AG04450 (cell line): ENCODE measurements at regions not wholly inside any gene's neighbourhood (a gene's known extent, or its start where the extent isn't known, plus 50 kb on each side); places are given as distances from the start of the nearest gene placed in this dataset.

Experiments used
- CTCF ChIA-PET: fragments of 300-600, 350-600 bp; formaldehyde crosslinking; extraction: SDS; loops from one replicate; lab custom pipeline; 2022; ENCODE audit warnings: antibody characterized with exemption, inconsistent platforms; lab: Charles Lee
- POLR2A ChIA-PET: fragments of 350-600 bp; formaldehyde crosslinking; extraction: SDS; loops from one replicate; lab custom pipeline; 2021; ENCODE audit warnings: antibody characterized with exemption, inconsistent platforms; lab: Yijun Ruan, JAX
- DNase-seq: peaks from one replicate; pipeline ENCODE4 v3.0.0-alpha.2; 2011; ENCODE audit warnings: low read depth, low spot score
- H3K27ac ChIP-seq: one replicate; pipeline ENCODE4 v1.5.1; 2012; ENCODE audit warnings: low read depth, low read length, control low read depth
- H3K27me3 ChIP-seq: one replicate; pipeline ENCODE4 v1.6.0; 2012; ENCODE audit warnings: low read length; ENCODE audit not compliant: control insufficient read depth, insufficient read depth
- H3K4me3 ChIP-seq: 2 replicates; pipeline ENCODE4 v1.5.1; 2011; ENCODE audit warnings: mild to moderate bottlenecking, low read depth, low read length, control low read depth
- H3K9me3 ChIP-seq: 2 replicates; pipeline ENCODE4 v1.5.1; 2012; ENCODE audit warnings: low read length; ENCODE audit not compliant: control insufficient read depth, insufficient read depth
- CTCF ChIP-seq: IDR thresholded peaks from 2 replicates; pipeline ENCODE4 v1.5.1; 2011; ENCODE audit warnings: low read depth, low read length, control low read depth, inconsistent platforms

- DNase-seq, result no peak
- no peak overlapping the region for H3K4me3 ChIP-seq
- H3K27me3 ChIP-seq, result no peaks in the 10 kb centered on the region
- ChIA-PET POLR2A (no interaction called here), CTCF (no interaction called here)
- no peak overlapping the region for H3K27ac ChIP-seq
- TF ChIP-seq CTCF, result no peak
- peaks cover 57% of the 10 kb centered on the region for H3K9me3 ChIP-seq
Measured at GRCh38 chr1:5565281-5566125, 426.7 kb downstream of the NPHP4 start.

GRCh38 chr1:5564578-5565257 lies 427.5 kb downstream of the NPHP4 start:
- Histone ChIP-seq H3K9me3 (peaks cover 57% of the 10 kb centered on the region), H3K27me3 (no peaks in the 10 kb centered on the region), H3K4me3 (no peak overlapping the region), H3K27ac (no peak overlapping the region)
- ChIA-PET CTCF (no interaction called here), POLR2A (no interaction called here)
- no peak for DNase-seq
- TF ChIP-seq CTCF, result no peak

GRCh38 chr1:5563861-5564577 lies 428.2 kb downstream of the NPHP4 start:
- no peak for TF ChIP-seq CTCF
- Histone ChIP-seq H3K27ac (no peak overlapping the region), H3K9me3 (peaks cover 57% of the 10 kb centered on the region), H3K4me3 (no peak overlapping the region), H3K27me3 (no peaks in the 10 kb centered on the region)
- POLR2A ChIA-PET, result no interaction called here
- CTCF ChIA-PET, result no interaction called here
- DNase-seq, result no peak

- H3K9me3 ChIP-seq, result peaks cover 51% of the 10 kb centered on the region
Measured at GRCh38 chr1:5562769-5563168, 429.5 kb downstream of the NPHP4 start.

More at GRCh38 chr1:5562769-5563168, 429.5 kb downstream of the NPHP4 start:
- H3K27ac ChIP-seq, result no peak overlapping the region
- no peak overlapping the region for H3K4me3 ChIP-seq
- no peaks in the 10 kb centered on the region for H3K27me3 ChIP-seq
- DNase-seq, result no peak
- POLR2A ChIA-PET, result no interaction called here
- no peak for TF ChIP-seq CTCF
- CTCF ChIA-PET, result no interaction called here
